GM12878 (cell line): ENCODE measurements at regions not wholly inside any gene's neighbourhood (a gene's known extent, or its start where the extent isn't known, plus 50 kb on each side); places are given as distances from the start of the nearest gene placed in this dataset.
A peak's percentile ranks its signal among the peaks of the same experiment; 100 is the strongest.

Source experiments
- ATF7 ChIP-seq: fragments of 450-650 bp; IDR thresholded peaks from 2 replicates; pipeline ENCODE4 v1.6.1; 2016; ENCODE audit warnings: low read depth, mild to moderate bottlenecking
- ETV6 ChIP-seq, 2 experiments: fragments of 450-650 bp in 1 of 2; IDR thresholded peaks in 1 of 2; conservative IDR thresholded peaks in 1 of 2; 2 replicates each; pipeline ENCODE4 v1.6.1; 2014; ENCODE audit warnings: antibody characterized with exemption in 1 of 2, borderline replicate concordance in 1 of 2, low read depth in 1 of 2, mild to moderate bottlenecking in 1 of 2, moderate library complexity in 1 of 2
- FOXK2 ChIP-seq: fragments of 450-650 bp; IDR thresholded peaks from 2 replicates; pipeline ENCODE4 v1.6.1; 2017; ENCODE audit warnings: mild to moderate bottlenecking, moderate library complexity
- IKZF2 ChIP-seq, 2 experiments: fragments of 450-650 bp; IDR thresholded peaks; 2 replicates each; pipeline ENCODE4 v1.6.1; 2017; ENCODE audit warnings: mild to moderate bottlenecking in 2 of 2, moderate library complexity in 2 of 2
- JUNB ChIP-seq: IDR thresholded peaks from 2 replicates; pipeline ENCODE4 v1.6.1; 2016; ENCODE audit warnings: antibody characterized with exemption, mild to moderate bottlenecking
- PML ChIP-seq: IDR thresholded peaks from 2 replicates; pipeline ENCODE4 v1.6.1; 2012; ENCODE audit warnings: low read length, inconsistent platforms
- SIN3A ChIP-seq: IDR thresholded peaks from 2 replicates; pipeline ENCODE4 v1.6.1; 2012; ENCODE audit warnings: low read depth, low read length, improper control_type of control experiment
- TAF1 ChIP-seq: IDR thresholded peaks from 2 replicates; pipeline ENCODE4 v1.6.1; 2011; ENCODE audit warnings: mild to moderate bottlenecking, low read depth, low read length, borderline replicate concordance
- TCF7 ChIP-seq: IDR thresholded peaks from 2 replicates; pipeline ENCODE4 v1.6.1; 2014; ENCODE audit warnings: antibody characterized with exemption, borderline replicate concordance
- YY1 ChIP-seq: IDR thresholded peaks from 2 replicates; pipeline ENCODE4 v1.6.1; 2011; ENCODE audit warnings: low read depth, mild to moderate bottlenecking, low read length
- ZNF274 ChIP-seq: IDR thresholded peaks from one replicate; pipeline ENCODE4 v1.8.0; 2011; ENCODE audit not compliant: insufficient read length, insufficient read depth
- ZZZ3 ChIP-seq: IDR thresholded peaks from 2 replicates; pipeline ENCODE4 v1.6.1; 2011; ENCODE audit warnings: low read depth; ENCODE audit not compliant: control insufficient read depth, insufficient read length
- TF ChIP-seq, protein P1 (sequence below): IDR thresholded peaks from 2 replicates; pipeline ENCODE4 v1.6.1; 2012; ENCODE audit warnings: low read depth, low read length, improper control_type of control experiment
- TF ChIP-seq, protein P2 (sequence below): fragments of 450-650 bp; IDR thresholded peaks from 2 replicates; pipeline ENCODE4 v1.6.1; 2017; ENCODE audit warnings: mild to moderate bottlenecking, moderate library complexity
- TF ChIP-seq, protein P3 (sequence below): IDR thresholded peaks from 2 replicates; pipeline ENCODE4 v1.6.1; 2011; ENCODE audit warnings: low read depth, mild to moderate bottlenecking, low read length, moderate library complexity, borderline replicate concordance; ENCODE audit errors: extremely low read depth
- TF ChIP-seq, protein P4 (sequence below): fragments of 450-650 bp; IDR thresholded peaks from 2 replicates; pipeline ENCODE4 v1.6.1; 2017; ENCODE audit warnings: mild to moderate bottlenecking
- TF ChIP-seq, protein P5 (sequence below): IDR thresholded peaks from 2 replicates; pipeline ENCODE4 v1.6.1; 2011; ENCODE audit warnings: borderline replicate concordance, low read depth, mild to moderate bottlenecking, moderate library complexity, mixed read lengths, low read length; ENCODE audit not compliant: insufficient read depth; ENCODE audit errors: extremely low read length
- TF ChIP-seq, protein P6 (sequence below): IDR thresholded peaks from 2 replicates; pipeline ENCODE4 v1.6.1; 2011; ENCODE audit warnings: low read depth, low read length, improper control_type of control experiment, borderline replicate concordance
- TF ChIP-seq, protein P7 (sequence below): fragments of 450-650 bp; IDR thresholded peaks from 2 replicates; pipeline ENCODE4 v1.6.1; 2014; ENCODE audit warnings: mild to moderate bottlenecking

DNA sequence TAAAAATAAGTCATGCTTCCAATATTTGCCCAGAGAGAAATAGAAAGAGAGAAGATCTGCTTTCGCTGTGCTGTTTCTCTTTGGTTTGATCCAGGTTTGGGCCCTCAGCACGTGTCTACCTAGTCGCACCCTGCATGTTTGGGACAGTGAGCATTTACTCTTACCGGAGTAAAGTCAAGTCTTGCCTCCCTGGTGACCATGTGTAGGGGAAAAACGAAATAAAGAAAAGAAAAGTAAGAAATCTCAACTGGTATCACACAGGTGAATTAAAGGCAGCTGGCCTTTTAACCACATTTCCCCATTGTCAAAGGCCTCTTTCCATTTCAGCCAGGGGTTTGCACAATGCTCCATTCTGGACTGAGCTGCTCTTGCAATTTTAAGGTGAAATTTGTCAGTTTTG, 619.4 kb downstream of the VRK1 start (continued):
- no peak for TF ChIP-seq TAF1
- TF ChIP-seq, protein P1, sequence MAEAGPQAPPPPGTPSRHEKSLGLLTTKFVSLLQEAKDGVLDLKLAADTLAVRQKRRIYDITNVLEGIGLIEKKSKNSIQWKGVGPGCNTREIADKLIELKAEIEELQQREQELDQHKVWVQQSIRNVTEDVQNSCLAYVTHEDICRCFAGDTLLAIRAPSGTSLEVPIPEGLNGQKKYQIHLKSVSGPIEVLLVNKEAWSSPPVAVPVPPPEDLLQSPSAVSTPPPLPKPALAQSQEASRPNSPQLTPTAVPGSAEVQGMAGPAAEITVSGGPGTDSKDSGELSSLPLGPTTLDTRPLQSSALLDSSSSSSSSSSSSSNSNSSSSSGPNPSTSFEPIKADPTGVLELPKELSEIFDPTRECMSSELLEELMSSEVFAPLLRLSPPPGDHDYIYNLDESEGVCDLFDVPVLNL = no peak
- no peak for TF ChIP-seq SIN3A
- TF ChIP-seq, protein P2, sequence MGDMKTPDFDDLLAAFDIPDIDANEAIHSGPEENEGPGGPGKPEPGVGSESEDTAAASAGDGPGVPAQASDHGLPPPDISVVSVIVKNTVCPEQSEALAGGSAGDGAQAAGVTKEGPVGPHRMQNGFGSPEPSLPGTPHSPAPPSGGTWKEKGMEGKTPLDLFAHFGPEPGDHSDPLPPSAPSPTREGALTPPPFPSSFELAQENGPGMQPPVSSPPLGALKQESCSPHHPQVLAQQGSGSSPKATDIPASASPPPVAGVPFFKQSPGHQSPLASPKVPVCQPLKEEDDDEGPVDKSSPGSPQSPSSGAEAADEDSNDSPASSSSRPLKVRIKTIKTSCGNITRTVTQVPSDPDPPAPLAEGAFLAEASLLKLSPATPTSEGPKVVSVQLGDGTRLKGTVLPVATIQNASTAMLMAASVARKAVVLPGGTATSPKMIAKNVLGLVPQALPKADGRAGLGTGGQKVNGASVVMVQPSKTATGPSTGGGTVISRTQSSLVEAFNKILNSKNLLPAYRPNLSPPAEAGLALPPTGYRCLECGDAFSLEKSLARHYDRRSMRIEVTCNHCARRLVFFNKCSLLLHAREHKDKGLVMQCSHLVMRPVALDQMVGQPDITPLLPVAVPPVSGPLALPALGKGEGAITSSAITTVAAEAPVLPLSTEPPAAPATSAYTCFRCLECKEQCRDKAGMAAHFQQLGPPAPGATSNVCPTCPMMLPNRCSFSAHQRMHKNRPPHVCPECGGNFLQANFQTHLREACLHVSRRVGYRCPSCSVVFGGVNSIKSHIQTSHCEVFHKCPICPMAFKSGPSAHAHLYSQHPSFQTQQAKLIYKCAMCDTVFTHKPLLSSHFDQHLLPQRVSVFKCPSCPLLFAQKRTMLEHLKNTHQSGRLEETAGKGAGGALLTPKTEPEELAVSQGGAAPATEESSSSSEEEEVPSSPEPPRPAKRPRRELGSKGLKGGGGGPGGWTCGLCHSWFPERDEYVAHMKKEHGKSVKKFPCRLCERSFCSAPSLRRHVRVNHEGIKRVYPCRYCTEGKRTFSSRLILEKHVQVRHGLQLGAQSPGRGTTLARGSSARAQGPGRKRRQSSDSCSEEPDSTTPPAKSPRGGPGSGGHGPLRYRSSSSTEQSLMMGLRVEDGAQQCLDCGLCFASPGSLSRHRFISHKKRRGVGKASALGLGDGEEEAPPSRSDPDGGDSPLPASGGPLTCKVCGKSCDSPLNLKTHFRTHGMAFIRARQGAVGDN = peak; percentile 63; the same call in 1 of the 2 replicates
- TF ChIP-seq, protein P3, sequence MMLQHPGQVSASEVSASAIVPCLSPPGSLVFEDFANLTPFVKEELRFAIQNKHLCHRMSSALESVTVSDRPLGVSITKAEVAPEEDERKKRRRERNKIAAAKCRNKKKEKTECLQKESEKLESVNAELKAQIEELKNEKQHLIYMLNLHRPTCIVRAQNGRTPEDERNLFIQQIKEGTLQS = no peak
- TF ChIP-seq JUNB = no peak
- TF ChIP-seq, protein P4, sequence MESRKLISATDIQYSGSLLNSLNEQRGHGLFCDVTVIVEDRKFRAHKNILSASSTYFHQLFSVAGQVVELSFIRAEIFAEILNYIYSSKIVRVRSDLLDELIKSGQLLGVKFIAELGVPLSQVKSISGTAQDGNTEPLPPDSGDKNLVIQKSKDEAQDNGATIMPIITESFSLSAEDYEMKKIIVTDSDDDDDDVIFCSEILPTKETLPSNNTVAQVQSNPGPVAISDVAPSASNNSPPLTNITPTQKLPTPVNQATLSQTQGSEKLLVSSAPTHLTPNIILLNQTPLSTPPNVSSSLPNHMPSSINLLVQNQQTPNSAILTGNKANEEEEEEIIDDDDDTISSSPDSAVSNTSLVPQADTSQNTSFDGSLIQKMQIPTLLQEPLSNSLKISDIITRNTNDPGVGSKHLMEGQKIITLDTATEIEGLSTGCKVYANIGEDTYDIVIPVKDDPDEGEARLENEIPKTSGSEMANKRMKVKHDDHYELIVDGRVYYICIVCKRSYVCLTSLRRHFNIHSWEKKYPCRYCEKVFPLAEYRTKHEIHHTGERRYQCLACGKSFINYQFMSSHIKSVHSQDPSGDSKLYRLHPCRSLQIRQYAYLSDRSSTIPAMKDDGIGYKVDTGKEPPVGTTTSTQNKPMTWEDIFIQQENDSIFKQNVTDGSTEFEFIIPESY = no peak
- TF ChIP-seq IKZF2 (IDR thresholded peaks at IDR 0.05) = no peak
- TF ChIP-seq PML = no peak
- TF ChIP-seq TCF7 = no peak
- TF ChIP-seq FOXK2 = no peak
- no peak for TF ChIP-seq ETV6 (conservative IDR thresholded peaks at IDR 0.05 in 1 of 2, IDR thresholded peaks at IDR 0.05 in 1 of 2; ENCODE audit: borderline replicate concordance in 1 of 2, low read depth in 1 of 2)
- TF ChIP-seq, protein P5, sequence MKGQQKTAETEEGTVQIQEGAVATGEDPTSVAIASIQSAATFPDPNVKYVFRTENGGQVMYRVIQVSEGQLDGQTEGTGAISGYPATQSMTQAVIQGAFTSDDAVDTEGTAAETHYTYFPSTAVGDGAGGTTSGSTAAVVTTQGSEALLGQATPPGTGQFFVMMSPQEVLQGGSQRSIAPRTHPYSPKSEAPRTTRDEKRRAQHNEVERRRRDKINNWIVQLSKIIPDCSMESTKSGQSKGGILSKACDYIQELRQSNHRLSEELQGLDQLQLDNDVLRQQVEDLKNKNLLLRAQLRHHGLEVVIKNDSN = no peak
- no peak for TF ChIP-seq ZZZ3
- TF ChIP-seq ATF7 = no peak
- no peak for TF ChIP-seq YY1
- TF ChIP-seq, protein P6, sequence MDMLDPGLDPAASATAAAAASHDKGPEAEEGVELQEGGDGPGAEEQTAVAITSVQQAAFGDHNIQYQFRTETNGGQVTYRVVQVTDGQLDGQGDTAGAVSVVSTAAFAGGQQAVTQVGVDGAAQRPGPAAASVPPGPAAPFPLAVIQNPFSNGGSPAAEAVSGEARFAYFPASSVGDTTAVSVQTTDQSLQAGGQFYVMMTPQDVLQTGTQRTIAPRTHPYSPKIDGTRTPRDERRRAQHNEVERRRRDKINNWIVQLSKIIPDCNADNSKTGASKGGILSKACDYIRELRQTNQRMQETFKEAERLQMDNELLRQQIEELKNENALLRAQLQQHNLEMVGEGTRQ = no peak
- TF ChIP-seq ZNF274 = no peak
- TF ChIP-seq, protein P7, sequence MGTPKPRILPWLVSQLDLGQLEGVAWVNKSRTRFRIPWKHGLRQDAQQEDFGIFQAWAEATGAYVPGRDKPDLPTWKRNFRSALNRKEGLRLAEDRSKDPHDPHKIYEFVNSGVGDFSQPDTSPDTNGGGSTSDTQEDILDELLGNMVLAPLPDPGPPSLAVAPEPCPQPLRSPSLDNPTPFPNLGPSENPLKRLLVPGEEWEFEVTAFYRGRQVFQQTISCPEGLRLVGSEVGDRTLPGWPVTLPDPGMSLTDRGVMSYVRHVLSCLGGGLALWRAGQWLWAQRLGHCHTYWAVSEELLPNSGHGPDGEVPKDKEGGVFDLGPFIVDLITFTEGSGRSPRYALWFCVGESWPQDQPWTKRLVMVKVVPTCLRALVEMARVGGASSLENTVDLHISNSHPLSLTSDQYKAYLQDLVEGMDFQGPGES = no peak
